WERI-Rb-1 (cell line): ENCODE measurements at regions not wholly inside any gene's neighbourhood (a gene's known extent, or its start where the extent isn't known, plus 50 kb on each side); places are given as distances from the start of the nearest gene placed in this dataset.

Experiments
- DNase-seq: peaks from one replicate; pipeline ENCODE4 v3.0.0-alpha.2; 2020
- H3K27ac ChIP-seq: fragments of 250-450 bp; sonication (Bioruptor Pico); 2 replicates; pipeline ENCODE4 v1.5.1; 2020; ENCODE audit warnings: mild to moderate bottlenecking, moderate library complexity
- H3K27me3 ChIP-seq: fragments of 250-450 bp; sonication (Bioruptor Pico); 2 replicates; pipeline ENCODE4 v1.5.1; 2021; ENCODE audit warnings: mild to moderate bottlenecking, low read depth, moderate library complexity; ENCODE audit not compliant: insufficient read depth, severe bottlenecking
- H3K36me3 ChIP-seq: fragments of 250-450 bp; sonication (Bioruptor Pico); 2 replicates; pipeline ENCODE4 v1.5.1; 2020; ENCODE audit warnings: mild to moderate bottlenecking, moderate library complexity
- H3K4me3 ChIP-seq: 2 replicates; pipeline ENCODE4 v1.5.1; 2011; ENCODE audit warnings: low read depth, mild to moderate bottlenecking, control low read depth, low read length
- H3K9me3 ChIP-seq: fragments of 250-450 bp; sonication (Bioruptor Pico); 2 replicates; pipeline ENCODE4 v1.5.1; 2021; ENCODE audit warnings: mild to moderate bottlenecking, moderate library complexity; ENCODE audit not compliant: severe bottlenecking
- CTCF ChIP-seq: IDR thresholded peaks from 2 replicates; pipeline ENCODE4 v1.5.1; 2011; ENCODE audit warnings: low read depth, mild to moderate bottlenecking, control low read depth, inconsistent platforms, low read length

- TF ChIP-seq CTCF: no peak
- no peak overlapping the region for H3K4me3 ChIP-seq
- no peak overlapping the region for H3K27ac ChIP-seq
- peaks cover 2% of the 10 kb centered on the region for H3K9me3 ChIP-seq
- DNase-seq: no peak
- no peaks in the 10 kb centered on the region for H3K27me3 ChIP-seq
- H3K36me3 ChIP-seq: no peaks in the 10 kb centered on the region
Observed at GRCh38 chr16:76940251-76940650, 250.7 kb upstream of the MON1B start.

- TF ChIP-seq CTCF: no peak
- DNase-seq: no peak
- H3K27ac ChIP-seq: no peak overlapping the region
Observed at GRCh38 chr16:76941113-76941512, 249.9 kb upstream of the MON1B start.

GRCh38 chr16:76942089-76942488 is 248.9 kb upstream of the MON1B start:
- H3K27ac ChIP-seq: no peak overlapping the region
- DNase-seq: no peak
- no peaks in the 10 kb centered on the region for H3K36me3 ChIP-seq
- H3K9me3 ChIP-seq: no peaks in the 10 kb centered on the region
- H3K27me3 ChIP-seq: no peaks in the 10 kb centered on the region
- H3K4me3 ChIP-seq: no peak overlapping the region
- no peak for TF ChIP-seq CTCF

More at GRCh38 chr16:76941113-76941512, 249.9 kb upstream of the MON1B start:
- Histone ChIP-seq H3K27me3 (no peaks in the 10 kb centered on the region), H3K36me3 (no peaks in the 10 kb centered on the region), H3K9me3 (no peaks in the 10 kb centered on the region), H3K4me3 (no peak overlapping the region)

GRCh38 chr16:76943921-76944320 is 247.1 kb upstream of the MON1B start:
- no peaks in the 10 kb centered on the region for H3K27me3 ChIP-seq
- no peak for TF ChIP-seq CTCF
- no peaks in the 10 kb centered on the region for H3K9me3 ChIP-seq
- no peak overlapping the region for H3K27ac ChIP-seq
- no peak overlapping the region for H3K4me3 ChIP-seq
- no peaks in the 10 kb centered on the region for H3K36me3 ChIP-seq
- DNase-seq: no peak

- no peak overlapping the region for H3K27ac ChIP-seq
- no peaks in the 10 kb centered on the region for H3K9me3 ChIP-seq
- no peak overlapping the region for H3K4me3 ChIP-seq
- no peak for DNase-seq
- no peak for TF ChIP-seq CTCF
- no peaks in the 10 kb centered on the region for H3K27me3 ChIP-seq
- H3K36me3 ChIP-seq: no peaks in the 10 kb centered on the region
Observed at GRCh38 chr16:76946879-76947278, 244.1 kb upstream of the MON1B start.

- Histone ChIP-seq H3K9me3 (no peaks in the 10 kb centered on the region), H3K27ac (no peak overlapping the region), H3K36me3 (no peaks in the 10 kb centered on the region), H3K27me3 (no peaks in the 10 kb centered on the region), H3K4me3 (no peak overlapping the region)
- TF ChIP-seq CTCF: no peak
- DNase-seq: no peak
Observed at GRCh38 chr16:76947749-76948148, 243.2 kb upstream of the MON1B start.
